IPS-20b (cell line): ENCODE measurements at regions not wholly inside any gene's neighbourhood (a gene's known extent, or its start where the extent isn't known, plus 50 kb on each side); places are given as distances from the start of the nearest gene placed in this dataset.
"Not testable (repeated sequence)": the region's sequence is repeated elsewhere in the genome, so short reads cannot be mapped to it uniquely, and the experiment has no call there.

Experiments
- H3K27ac ChIP-seq: one replicate; pipeline ENCODE4 v1.5.1; 2013; ENCODE audit warnings: low read length
- H3K27me3 ChIP-seq: 2 replicates; pipeline ENCODE4 v1.6.1; 2013; ENCODE audit warnings: mild to moderate bottlenecking, low read length, inconsistent platforms; ENCODE audit not compliant: insufficient read depth
- H3K36me3 ChIP-seq: 2 replicates; pipeline ENCODE4 v1.6.1; 2013; ENCODE audit warnings: low read depth, mild to moderate bottlenecking, inconsistent platforms, low read length, moderate library complexity; ENCODE audit not compliant: insufficient read depth
- H3K4me1 ChIP-seq: 2 replicates; pipeline ENCODE4 v1.6.1; 2013; ENCODE audit warnings: mild to moderate bottlenecking, control low read depth, inconsistent platforms, low read length, moderate library complexity; ENCODE audit not compliant: insufficient read depth
- H3K4me3 ChIP-seq: 2 replicates; pipeline ENCODE4 v1.5.1; 2013; ENCODE audit warnings: mild to moderate bottlenecking, low read length, inconsistent platforms
- H3K9ac ChIP-seq: 2 replicates; pipeline ENCODE4 v1.6.1; 2013; ENCODE audit warnings: low read depth, mild to moderate bottlenecking, inconsistent platforms, low read length, moderate library complexity
- H3K9me3 ChIP-seq: 2 replicates; pipeline ENCODE4 v1.6.1; 2013; ENCODE audit warnings: mild to moderate bottlenecking, low read depth, low read length, inconsistent platforms; ENCODE audit not compliant: insufficient read depth

- no peak overlapping the region for H3K4me3 ChIP-seq
- H3K4me1 ChIP-seq = no peaks in the 10 kb centered on the region
- H3K9ac ChIP-seq = no peak overlapping the region
- no peaks in the 10 kb centered on the region for H3K36me3 ChIP-seq
- no peaks in the 10 kb centered on the region for H3K9me3 ChIP-seq
- no peak overlapping the region for H3K27ac ChIP-seq
- H3K27me3 ChIP-seq = no peaks in the 10 kb centered on the region
Measured at GRCh38 chr5:92092239-92092638, 709.1 kb upstream of the ARRDC3 start.

GRCh38 chr5:92086059-92086811, 703.1 kb upstream of the ARRDC3 start:
- Histone ChIP-seq H3K27ac (no peak overlapping the region), H3K36me3 (no peaks in the 10 kb centered on the region)

GRCh38 chr5:92081958-92082712, 699.0 kb upstream of the ARRDC3 start:
- Histone ChIP-seq H3K9ac (no peak overlapping the region), H3K27ac (no peak overlapping the region), H3K27me3 (no peaks in the 10 kb centered on the region), H3K36me3 (no peaks in the 10 kb centered on the region), H3K4me3 (no peak overlapping the region), H3K4me1 (no peaks in the 10 kb centered on the region), H3K9me3 (no peaks in the 10 kb centered on the region)

More at GRCh38 chr5:92086059-92086811, 703.1 kb upstream of the ARRDC3 start:
- no peaks in the 10 kb centered on the region for H3K4me1 ChIP-seq
- H3K9ac ChIP-seq = no peak overlapping the region
- H3K9me3 ChIP-seq = no peaks in the 10 kb centered on the region
- no peak overlapping the region for H3K4me3 ChIP-seq
- H3K27me3 ChIP-seq = no peaks in the 10 kb centered on the region

GRCh38 chr5:92070786-92071185, 687.7 kb upstream of the ARRDC3 start:
- no peak overlapping the region for H3K9ac ChIP-seq
- no peak overlapping the region for H3K4me3 ChIP-seq
- H3K27ac ChIP-seq = no peak overlapping the region
- no peaks in the 10 kb centered on the region for H3K4me1 ChIP-seq
- H3K9me3 ChIP-seq = peaks cover 16% of the 10 kb centered on the region
- H3K36me3 ChIP-seq = no peaks in the 10 kb centered on the region
- no peaks in the 10 kb centered on the region for H3K27me3 ChIP-seq

- no peaks in the 10 kb centered on the region for H3K27me3 ChIP-seq
- H3K4me3 ChIP-seq = no peak overlapping the region
- H3K27ac ChIP-seq = no peak overlapping the region
- peaks cover 35% of the 10 kb centered on the region for H3K9me3 ChIP-seq
- no peaks in the 10 kb centered on the region for H3K4me1 ChIP-seq
- no peaks in the 10 kb centered on the region for H3K36me3 ChIP-seq
- H3K9ac ChIP-seq = no peak overlapping the region
Measured at GRCh38 chr5:92064993-92065392, 681.9 kb upstream of the ARRDC3 start.

GRCh38 chr5:92051741-92052140, 668.6 kb upstream of the ARRDC3 start:
- H3K4me1 ChIP-seq = no peaks in the 10 kb centered on the region

GRCh38 chr5:92050970-92051369, 667.9 kb upstream of the ARRDC3 start:
- no peaks in the 10 kb centered on the region for H3K27me3 ChIP-seq
- H3K9me3 ChIP-seq = no peaks in the 10 kb centered on the region
- H3K36me3 ChIP-seq = no peaks in the 10 kb centered on the region
- no peak overlapping the region for H3K4me3 ChIP-seq
- H3K9ac ChIP-seq = no peak overlapping the region
- H3K4me1 ChIP-seq = no peaks in the 10 kb centered on the region
- no peak overlapping the region for H3K27ac ChIP-seq

More at GRCh38 chr5:92051741-92052140, 668.6 kb upstream of the ARRDC3 start:
- H3K27ac ChIP-seq = no peak overlapping the region
- no peak overlapping the region for H3K9ac ChIP-seq
- H3K36me3 ChIP-seq = no peaks in the 10 kb centered on the region
- H3K4me3 ChIP-seq = no peak overlapping the region
- H3K9me3 ChIP-seq = no peaks in the 10 kb centered on the region
- no peaks in the 10 kb centered on the region for H3K27me3 ChIP-seq

GRCh38 chr5:92041911-92042660, 659.0 kb upstream of the ARRDC3 start:
- no peak overlapping the region for H3K9ac ChIP-seq
- H3K9me3 ChIP-seq = no peaks in the 10 kb centered on the region
- H3K27ac ChIP-seq = no peak overlapping the region
- H3K36me3 ChIP-seq = no peaks in the 10 kb centered on the region
- no peak overlapping the region for H3K4me3 ChIP-seq
- H3K4me1 ChIP-seq = no peaks in the 10 kb centered on the region
- no peaks in the 10 kb centered on the region for H3K27me3 ChIP-seq

GRCh38 chr5:92041206-92041605, 658.1 kb upstream of the ARRDC3 start:
- no peaks in the 10 kb centered on the region for H3K36me3 ChIP-seq
- H3K4me1 ChIP-seq = no peaks in the 10 kb centered on the region
- H3K27me3 ChIP-seq = no peaks in the 10 kb centered on the region
- H3K4me3 ChIP-seq = no peak overlapping the region
- H3K27ac ChIP-seq = no peak overlapping the region
- no peak overlapping the region for H3K9ac ChIP-seq
- no peaks in the 10 kb centered on the region for H3K9me3 ChIP-seq

- H3K9ac ChIP-seq, H3K9me3 ChIP-seq, H3K4me3 ChIP-seq, H3K27ac ChIP-seq, H3K27me3 ChIP-seq, H3K4me1 ChIP-seq, H3K36me3 ChIP-seq: not testable (repeated sequence)
Measured at GRCh38 chr5:92029792-92030191, 646.7 kb upstream of the ARRDC3 start.

GRCh38 chr5:92023555-92023954, 640.4 kb upstream of the ARRDC3 start:
- no peaks in the 10 kb centered on the region for H3K27me3 ChIP-seq
- H3K9me3 ChIP-seq = no peaks in the 10 kb centered on the region
- H3K4me1 ChIP-seq = no peaks in the 10 kb centered on the region
- no peak overlapping the region for H3K4me3 ChIP-seq
- H3K27ac ChIP-seq = no peak overlapping the region
- H3K9ac ChIP-seq = no peak overlapping the region
- no peaks in the 10 kb centered on the region for H3K36me3 ChIP-seq
